Sigmoid colon (tissue), 6 donors: ENCODE measurements at regions not wholly inside any gene's neighbourhood (a gene's known extent, or its start where the extent isn't known, plus 50 kb on each side); places are given as distances from the start of the nearest gene placed in this dataset.

Experiments used
- DNase-seq: peaks from one replicate; pipeline ENCODE4 v3.0.0-alpha.2; 2019
- H3K27ac ChIP-seq, 4 donors: fragments of 200-600 bp; sonication (generic); one replicate each; pipeline ENCODE4 v1.5.1; 2016 to 2019; ENCODE audit warnings: mild to moderate bottlenecking in 1 of 4
- H3K27me3 ChIP-seq, 3 donors: fragments of 200-600 bp; sonication (generic); one replicate each; pipeline ENCODE4 v1.5.1; 2019; ENCODE audit warnings: mild to moderate bottlenecking in 1 of 3
- H3K36me3 ChIP-seq, 4 donors: fragments of 200-600 bp; sonication (generic); one replicate each; pipeline ENCODE4 v1.5.1; 2016 to 2019
- H3K4me1 ChIP-seq, 4 donors: fragments of 200-600 bp; sonication (generic); one replicate each; pipeline ENCODE4 v1.5.1; 2017 to 2019
- H3K4me3 ChIP-seq, 4 donors: fragments of 200-600 bp; sonication (generic); one replicate each; pipeline ENCODE4 v1.5.1; 2017 to 2019; ENCODE audit warnings: mild to moderate bottlenecking in 2 of 4, moderate library complexity in 1 of 4
- H3K9me3 ChIP-seq, 4 donors: fragments of 200-600 bp in 3 of 4; sonication (generic) in 3 of 4; one replicate each; pipeline versions ENCODE4 v1.5.1 to v1.6.1; 2013 to 2019
- EP300 ChIP-seq, 4 donors: sonication (generic); formaldehyde crosslinking; IDR thresholded peaks; one replicate each; pipeline ENCODE4 v1.6.1; 2017; ENCODE audit warnings: antibody characterized with exemption in 4 of 4
- POLR2A ChIP-seq, 2 donors: fragments of 450-650 bp; IDR thresholded peaks; one replicate each; pipeline ENCODE4 v1.6.1; 2016; ENCODE audit warnings: antibody characterized with exemption in 2 of 2, mild to moderate bottlenecking in 2 of 2, moderate library complexity in 2 of 2
- POLR2AphosphoS5 ChIP-seq, 4 donors: sonication (generic); formaldehyde crosslinking; IDR thresholded peaks; one replicate each; pipeline ENCODE4 v1.6.1; 2017; ENCODE audit warnings: antibody characterized with exemption in 4 of 4
- WGBS, 2 donors: extraction: QIAGEN DNeasy Blood & Tissue Kit; methylation state at CpG; one replicate each; pipeline ENCODE4 v1.1.7; 2013; 5-methylcytosine and 5-hydroxymethylcytosine counted together
- intact Hi-C: fragments of 100-400 bp; cut with DNase I; formaldehyde crosslinking; loops from one replicate; pipeline ENCODE4 v1.15.1; 2023
- TF ChIP-seq, protein P1 (sequence below), 4 experiments: fragments of 450-650 bp in 3 of 4; fragments of 200-600 bp in 1 of 4; IDR thresholded peaks; one replicate each; pipeline ENCODE4 v1.5.1; 2016 to 2019; ENCODE audit warnings: antibody characterized with exemption in 4 of 4, mild to moderate bottlenecking in 3 of 4, moderate library complexity in 2 of 4
- donor health status: healthy with polysubstance abuse.
- donor health status: healthy.

DNA sequence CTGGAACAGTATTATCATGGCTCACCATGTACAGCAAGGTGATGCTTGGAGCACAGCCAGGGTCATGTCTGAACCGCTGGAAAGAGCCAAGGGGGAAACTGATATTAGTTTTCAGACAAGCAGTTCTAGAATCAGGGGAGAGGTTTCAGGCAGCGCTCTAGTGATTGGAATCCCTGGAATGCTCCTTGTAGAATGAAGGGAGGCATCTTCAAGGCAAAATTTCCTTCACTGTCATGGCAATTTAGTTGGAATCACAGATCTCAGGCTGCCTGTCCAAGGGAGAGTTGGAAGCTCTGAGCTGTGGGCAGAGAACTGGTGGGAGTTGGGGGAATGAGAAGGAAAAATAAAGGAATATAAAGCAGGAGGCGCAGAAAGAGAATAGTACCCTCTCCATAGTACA is 737.1 kb downstream of the PTPRU start:
- TF ChIP-seq EP300 (IDR thresholded peaks at IDR 0.05) (no peak), POLR2A (IDR thresholded peaks at IDR 0.05) (no peak), POLR2AphosphoS5 (IDR thresholded peaks at IDR 0.05) (no peak)
- TF ChIP-seq, protein P1, sequence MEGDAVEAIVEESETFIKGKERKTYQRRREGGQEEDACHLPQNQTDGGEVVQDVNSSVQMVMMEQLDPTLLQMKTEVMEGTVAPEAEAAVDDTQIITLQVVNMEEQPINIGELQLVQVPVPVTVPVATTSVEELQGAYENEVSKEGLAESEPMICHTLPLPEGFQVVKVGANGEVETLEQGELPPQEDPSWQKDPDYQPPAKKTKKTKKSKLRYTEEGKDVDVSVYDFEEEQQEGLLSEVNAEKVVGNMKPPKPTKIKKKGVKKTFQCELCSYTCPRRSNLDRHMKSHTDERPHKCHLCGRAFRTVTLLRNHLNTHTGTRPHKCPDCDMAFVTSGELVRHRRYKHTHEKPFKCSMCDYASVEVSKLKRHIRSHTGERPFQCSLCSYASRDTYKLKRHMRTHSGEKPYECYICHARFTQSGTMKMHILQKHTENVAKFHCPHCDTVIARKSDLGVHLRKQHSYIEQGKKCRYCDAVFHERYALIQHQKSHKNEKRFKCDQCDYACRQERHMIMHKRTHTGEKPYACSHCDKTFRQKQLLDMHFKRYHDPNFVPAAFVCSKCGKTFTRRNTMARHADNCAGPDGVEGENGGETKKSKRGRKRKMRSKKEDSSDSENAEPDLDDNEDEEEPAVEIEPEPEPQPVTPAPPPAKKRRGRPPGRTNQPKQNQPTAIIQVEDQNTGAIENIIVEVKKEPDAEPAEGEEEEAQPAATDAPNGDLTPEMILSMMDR (IDR thresholded peaks at IDR 0.05) = no peak
- no peaks in the 10 kb centered on the region for H3K4me1 ChIP-seq
- H3K36me3 ChIP-seq = no peaks in the 10 kb centered on the region
- peaks cover 0 to 10% (median 0%) of the 10 kb centered on the region in 3 donors for H3K27me3 ChIP-seq
- no peaks in the 10 kb centered on the region for H3K9me3 ChIP-seq
- DNase-seq = no peak
- 54 to 67% methylated on average over 3 of the region's 3 CpGs for WGBS, 2 donors
- no peak overlapping the region for H3K4me3 ChIP-seq
- intact Hi-C loops = no loop called here
- no peak overlapping the region for H3K27ac ChIP-seq

DNA sequence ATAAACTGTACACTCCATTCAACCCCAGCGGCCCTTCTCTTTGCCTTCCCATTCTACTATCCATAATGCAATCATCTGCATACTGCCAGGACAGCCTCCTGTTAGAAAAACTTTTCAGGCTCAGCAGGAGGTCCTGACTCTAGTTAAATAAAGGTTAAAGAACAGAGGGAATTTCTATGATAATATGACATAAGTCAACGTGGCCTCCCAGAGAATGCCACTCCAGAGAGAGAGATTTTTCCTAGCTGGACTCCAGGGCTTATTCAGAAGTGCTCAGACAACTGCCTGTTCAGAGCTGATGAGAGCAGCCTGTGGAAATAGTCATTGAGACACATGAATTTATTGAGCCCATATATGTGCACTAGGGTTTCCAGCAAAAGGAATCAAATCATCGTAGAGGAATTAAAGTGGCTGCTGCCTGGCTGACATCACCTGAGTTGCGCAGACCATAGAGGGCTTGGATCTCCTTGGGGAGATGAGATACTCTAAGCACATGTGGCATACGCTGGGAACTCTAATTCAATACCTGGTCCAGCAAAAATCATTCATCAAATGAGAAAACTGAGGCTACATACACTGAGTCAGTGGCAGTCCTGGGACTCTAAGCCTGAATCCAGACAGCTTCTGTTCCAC is 736.2 kb downstream of the PTPRU start:
- no peaks in the 10 kb centered on the region for H3K9me3 ChIP-seq
- H3K36me3 ChIP-seq = no peaks in the 10 kb centered on the region
- WGBS, 2 donors = 65 to 72% methylated on average over 5 of the region's 5 CpGs
- no peak for DNase-seq
- no peak for TF ChIP-seq POLR2AphosphoS5 (IDR thresholded peaks at IDR 0.05)
- TF ChIP-seq EP300 (IDR thresholded peaks at IDR 0.05) = no peak
- TF ChIP-seq, protein P1 (IDR thresholded peaks at IDR 0.05) = no peak
- TF ChIP-seq POLR2A (IDR thresholded peaks at IDR 0.05) = no peak
- no peaks in the 10 kb centered on the region for H3K4me1 ChIP-seq
- intact Hi-C loops = no loop called here
- no peak overlapping the region for H3K27ac ChIP-seq
- peaks cover 0 to 15% (median 0%) of the 10 kb centered on the region in 3 donors for H3K27me3 ChIP-seq
- no peak overlapping the region for H3K4me3 ChIP-seq

DNA sequence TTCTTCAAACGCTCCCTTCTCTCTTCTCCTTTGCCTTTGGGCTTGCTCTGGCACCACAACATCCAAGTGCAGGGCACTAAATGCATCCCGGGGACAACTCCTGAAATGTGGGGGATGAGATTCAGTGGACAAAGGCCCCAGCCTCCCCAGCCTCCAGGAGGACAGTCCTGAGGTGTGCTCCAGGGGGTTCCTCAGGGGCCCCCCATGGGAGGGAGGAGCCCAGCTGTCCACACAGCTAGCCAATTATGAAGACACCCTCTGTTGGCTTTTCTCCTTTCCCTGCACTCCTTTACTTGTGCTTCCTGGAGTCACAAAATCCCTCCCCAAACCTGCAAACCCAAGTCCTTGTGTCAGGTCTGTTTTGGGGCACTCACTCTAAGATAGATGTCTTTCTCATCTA is 735.4 kb downstream of the PTPRU start:
- Histone ChIP-seq H3K4me3 (no peak overlapping the region), H3K27ac (no peak overlapping the region), H3K4me1 (no peaks in the 10 kb centered on the region), H3K36me3 (no peaks in the 10 kb centered on the region), H3K27me3 (peaks cover 0 to 17% (median 0%) of the 10 kb centered on the region in 3 donors), H3K9me3 (no peaks in the 10 kb centered on the region)
- 78 to 83% methylated on average over 2 of the region's 2 CpGs for WGBS, 2 donors
- DNase-seq = no peak
- no peak for TF ChIP-seq POLR2AphosphoS5 (IDR thresholded peaks at IDR 0.05)
- TF ChIP-seq, protein P1 (IDR thresholded peaks at IDR 0.05) = no peak
- TF ChIP-seq EP300 (IDR thresholded peaks at IDR 0.05) = no peak
- no peak for TF ChIP-seq POLR2A (IDR thresholded peaks at IDR 0.05)
- intact Hi-C loops = no loop called here

DNA sequence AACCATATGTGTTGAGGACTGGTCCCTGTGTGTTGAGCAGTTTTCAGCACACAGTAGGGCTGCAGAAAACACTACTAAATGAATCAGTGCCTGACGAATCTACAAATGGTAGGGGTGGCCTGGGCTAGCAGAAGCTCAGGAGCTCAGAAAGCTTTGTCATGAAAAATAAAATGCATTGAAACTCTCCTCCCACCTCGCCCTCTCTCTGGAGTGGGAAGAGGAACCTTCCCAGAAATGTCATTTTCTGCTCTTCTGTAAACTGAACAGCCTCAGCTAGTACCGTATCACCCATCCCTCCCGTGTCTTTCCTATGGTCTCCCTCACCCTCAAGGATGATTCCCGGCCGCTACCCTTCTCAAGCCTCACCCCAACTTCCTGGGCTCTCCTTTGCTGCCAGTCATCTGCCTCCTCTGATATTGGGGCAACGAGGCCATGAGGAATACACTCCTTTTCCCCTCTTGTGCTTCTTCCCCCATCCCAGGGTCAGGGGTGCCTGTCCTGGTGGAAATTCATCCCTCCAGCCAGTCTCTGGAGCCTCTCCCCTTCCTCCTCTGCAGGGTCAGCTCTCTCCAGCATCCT is 734.5 kb downstream of the PTPRU start:
- no peak overlapping the region for H3K27ac ChIP-seq
- intact Hi-C loops = no loop called here
- H3K27me3 ChIP-seq = peaks cover 0 to 23% (median 0%) of the 10 kb centered on the region in 3 donors
- H3K36me3 ChIP-seq = no peaks in the 10 kb centered on the region
- DNase-seq = no peak
- TF ChIP-seq EP300 (IDR thresholded peaks at IDR 0.05) (no peak), POLR2A (IDR thresholded peaks at IDR 0.05) (no peak), POLR2AphosphoS5 (IDR thresholded peaks at IDR 0.05) (no peak)
- TF ChIP-seq, protein P1 (IDR thresholded peaks at IDR 0.05) = no peak
- H3K9me3 ChIP-seq = no peaks in the 10 kb centered on the region
- WGBS, 2 donors = 67 to 70% methylated on average over 7 of the region's 7 CpGs
- no peak overlapping the region for H3K4me3 ChIP-seq
- no peaks in the 10 kb centered on the region for H3K4me1 ChIP-seq
